Aorta (tissue), 5 donors: ENCODE measurements at regions not wholly inside any gene's neighbourhood (a gene's known extent, or its start where the extent isn't known, plus 50 kb on each side); places are given as distances from the start of the nearest gene placed in this dataset.

Experiments
- ATAC-seq: fragments of 200-7000 bp; cut with Tn5 transposase; one replicate; pipeline ENCODE4 v1.9.1; 2022; ENCODE audit warnings: moderate library complexity; ENCODE audit not compliant: low FRiP score
- DNase-seq, 2 donors: peaks; one replicate each; pipeline ENCODE4 v3.0.0-alpha.2; 2020
- H3K27ac ChIP-seq, 2 donors: one replicate each; pipeline ENCODE4 v1.5.1; 2013; ENCODE audit warnings: low read length in 2 of 2, mild to moderate bottlenecking in 2 of 2, moderate library complexity in 2 of 2, control low read depth in 1 of 2, inconsistent platforms in 1 of 2, low read depth in 1 of 2
- H3K27me3 ChIP-seq, 2 donors: one replicate each; pipeline ENCODE4 v1.6.1; 2013; ENCODE audit warnings: control low read depth in 1 of 2, low read length in 1 of 2, mild to moderate bottlenecking in 1 of 2, moderate library complexity in 1 of 2; ENCODE audit not compliant: insufficient read depth in 2 of 2, control insufficient read depth in 1 of 2
- H3K36me3 ChIP-seq, 2 donors: one replicate each; pipeline ENCODE4 v1.6.1; 2013; ENCODE audit warnings: control low read depth in 1 of 2, low read length in 1 of 2, mild to moderate bottlenecking in 1 of 2; ENCODE audit not compliant: insufficient read depth in 2 of 2, control insufficient read depth in 1 of 2
- H3K4me1 ChIP-seq, 2 donors: one replicate each; pipeline ENCODE4 v1.6.1; 2013; ENCODE audit warnings: low read length in 2 of 2, control low read depth in 1 of 2, mild to moderate bottlenecking in 1 of 2, moderate library complexity in 1 of 2; ENCODE audit not compliant: insufficient read depth in 2 of 2, control insufficient read depth in 1 of 2
- H3K4me3 ChIP-seq, 2 donors: one replicate each; pipeline ENCODE4 v1.5.1; 2013; ENCODE audit warnings: low read length in 2 of 2, control low read depth in 1 of 2, mild to moderate bottlenecking in 1 of 2
- H3K9me3 ChIP-seq: one replicate; pipeline ENCODE4 v1.6.1; 2013; ENCODE audit warnings: mild to moderate bottlenecking, low read length; ENCODE audit not compliant: control insufficient read depth
- WGBS, 2 donors: extraction: QIAGEN DNeasy Blood & Tissue Kit; methylation state at CpG; one replicate each; pipeline ENCODE4 v1.1.7; 2013; 5-methylcytosine and 5-hydroxymethylcytosine counted together
- intact Hi-C, 2 donors: fragments of 100-400 bp; cut with DNase I; formaldehyde crosslinking; loops; one replicate each; pipeline versions ENCODE4 v1.14.2 to v1.15.0; 2022
- donor health status: healthy with polysubstance abuse.
- donor health status: Bipolar disorder and iron deficiency.
- donor health status: DM: no; HTN: no; CAD: no.
- donor health status: DM: no; HTN: no; CAD: no.
- donor health status: DM: yes; HTN: yes; CAD: no.

DNA sequence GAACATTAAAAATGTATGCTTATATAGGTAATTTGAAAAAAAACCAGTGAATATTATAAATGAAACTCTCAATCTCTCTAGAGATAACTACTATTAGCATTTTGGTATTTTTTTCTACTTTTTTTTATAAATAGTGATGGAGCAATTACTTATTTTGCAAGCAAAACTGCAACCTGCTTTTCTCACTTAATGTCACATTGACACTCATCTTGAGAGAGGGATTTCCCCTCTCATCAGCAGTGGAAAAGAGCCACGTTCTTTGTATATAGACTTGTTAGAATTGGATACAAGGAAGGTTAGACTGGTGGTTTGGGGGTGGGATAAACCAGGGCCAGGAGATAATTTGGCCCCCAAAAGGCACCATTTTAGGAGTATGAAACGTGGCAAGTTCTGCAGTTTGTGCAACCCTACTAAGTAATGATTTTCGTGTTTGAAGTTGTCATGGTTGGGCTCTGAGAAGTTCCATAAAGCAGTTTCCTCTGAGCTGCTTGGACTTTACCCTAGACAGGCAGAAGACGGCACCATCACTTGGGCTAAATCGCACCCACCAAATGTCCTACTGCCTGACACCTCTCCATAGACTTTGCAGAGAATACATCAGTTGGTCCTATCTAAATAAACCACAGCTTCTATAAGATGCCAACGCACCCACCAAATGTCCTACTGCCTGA, 194.0 kb downstream of the ACTR3 start:
- Histone ChIP-seq H3K36me3 (no peaks in the 10 kb centered on the region), H3K27ac (no peak overlapping the region), H3K4me3 (no peak overlapping the region), H3K9me3 (peaks cover 2% of the 10 kb centered on the region), H3K27me3 (no peaks in the 10 kb centered on the region), H3K4me1 (no peaks in the 10 kb centered on the region)
- 63 to 65% methylated on average over 5 of the region's 6 CpGs for WGBS, 2 donors
- no peak for DNase-seq
- intact Hi-C loops: no loop called here
- no peak for ATAC-seq

DNA sequence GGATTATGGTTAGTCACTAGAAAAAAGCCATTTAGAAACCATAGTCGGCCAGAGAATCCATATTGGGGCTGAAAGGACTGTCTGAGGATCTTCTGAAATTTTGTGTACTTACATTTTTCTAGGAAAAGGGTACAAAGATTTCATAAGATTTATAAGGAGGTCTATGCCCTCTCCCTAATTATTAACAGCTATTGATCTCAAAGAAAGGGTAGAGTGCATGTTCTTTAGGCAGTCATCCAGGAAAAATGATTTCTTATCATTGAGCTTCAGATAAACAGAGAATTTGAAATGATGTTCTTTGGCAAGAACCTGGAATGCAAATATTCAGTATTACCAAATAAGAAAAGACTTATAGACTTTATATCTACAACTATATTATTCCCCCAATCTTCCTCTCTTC, 195.3 kb downstream of the ACTR3 start:
- 55 to 61% methylated on average over 1 of the region's 1 CpG for WGBS, 2 donors
- no peak for DNase-seq
- intact Hi-C loops: no loop called here
- H3K36me3 ChIP-seq: no peaks in the 10 kb centered on the region
- H3K4me3 ChIP-seq: no peak overlapping the region
- H3K4me1 ChIP-seq: no peaks in the 10 kb centered on the region
- ATAC-seq: no peak
- no peak overlapping the region for H3K27ac ChIP-seq
- H3K9me3 ChIP-seq: peaks cover 2% of the 10 kb centered on the region
- no peaks in the 10 kb centered on the region for H3K27me3 ChIP-seq

DNA sequence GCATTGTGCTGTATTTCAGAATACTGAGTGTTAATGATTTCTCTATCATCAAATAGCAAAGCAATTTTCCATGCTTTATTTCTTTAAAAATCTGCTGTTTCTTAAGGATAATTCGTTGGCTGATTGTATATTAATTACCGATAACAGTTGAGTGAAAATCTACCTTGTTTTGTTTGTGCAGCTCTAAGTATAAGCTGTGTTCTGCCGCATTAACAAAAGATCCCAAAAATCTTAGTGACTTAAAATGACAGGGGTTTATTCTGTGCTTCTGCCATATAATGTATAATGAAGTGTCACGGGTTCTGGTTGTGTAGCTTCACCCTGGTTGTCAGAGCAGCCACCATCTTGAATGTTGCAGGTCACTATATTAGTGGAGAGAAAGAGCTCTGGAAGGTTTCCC, 196.1 kb downstream of the ACTR3 start:
- intact Hi-C loops: no loop called here
- Histone ChIP-seq H3K4me1 (no peaks in the 10 kb centered on the region), H3K36me3 (no peaks in the 10 kb centered on the region), H3K27ac (no peak overlapping the region), H3K27me3 (no peaks in the 10 kb centered on the region), H3K9me3 (peaks cover 2% of the 10 kb centered on the region), H3K4me3 (no peak overlapping the region)
- no peak for DNase-seq
- no peak for ATAC-seq
- 85% methylated on average over 4 of the region's 4 CpGs for WGBS, 2 donors

DNA sequence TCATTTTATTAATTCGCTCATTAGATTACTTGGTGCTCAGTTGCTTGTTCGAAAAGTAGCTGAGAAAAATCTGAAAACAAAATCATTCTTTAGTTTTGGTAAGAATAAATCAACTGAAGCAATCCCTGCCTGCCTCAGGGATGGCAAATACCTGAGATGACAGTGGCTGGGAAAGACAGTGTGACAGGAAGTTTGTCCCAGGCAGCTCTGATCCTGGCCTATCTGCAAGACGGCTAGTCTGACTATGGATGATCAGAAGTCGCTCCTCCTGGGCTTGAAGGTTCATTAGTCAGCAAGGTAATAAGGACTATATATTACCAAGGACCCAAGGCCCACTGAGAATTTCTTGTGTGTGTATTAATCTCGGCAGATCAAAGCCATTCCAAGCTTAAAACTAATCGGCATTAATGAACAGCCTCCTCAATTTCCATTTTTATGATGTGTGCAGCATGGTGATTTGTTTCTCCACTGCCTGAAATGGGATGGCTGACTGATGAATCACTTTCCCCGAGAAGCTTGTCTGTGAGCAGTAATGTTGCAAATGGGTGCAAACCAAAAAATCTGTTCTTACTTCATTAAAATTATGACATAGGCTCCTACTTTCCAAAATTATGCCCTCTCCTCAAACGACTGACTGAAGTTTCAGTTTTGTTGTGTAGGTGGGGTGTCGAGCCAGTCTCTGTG, 199.9 kb downstream of the ACTR3 start:
- Histone ChIP-seq H3K36me3 (no peaks in the 10 kb centered on the region), H3K4me3 (no peak overlapping the region), H3K4me1 (no peaks in the 10 kb centered on the region), H3K27me3 (no peaks in the 10 kb centered on the region), H3K27ac (no peak overlapping the region), H3K9me3 (peaks cover 1% of the 10 kb centered on the region)
- no peak for DNase-seq
- 72% methylated on average over 9 of the region's 9 CpGs for WGBS, 2 donors
- ATAC-seq: no peak
- intact Hi-C loops: no loop called here

DNA sequence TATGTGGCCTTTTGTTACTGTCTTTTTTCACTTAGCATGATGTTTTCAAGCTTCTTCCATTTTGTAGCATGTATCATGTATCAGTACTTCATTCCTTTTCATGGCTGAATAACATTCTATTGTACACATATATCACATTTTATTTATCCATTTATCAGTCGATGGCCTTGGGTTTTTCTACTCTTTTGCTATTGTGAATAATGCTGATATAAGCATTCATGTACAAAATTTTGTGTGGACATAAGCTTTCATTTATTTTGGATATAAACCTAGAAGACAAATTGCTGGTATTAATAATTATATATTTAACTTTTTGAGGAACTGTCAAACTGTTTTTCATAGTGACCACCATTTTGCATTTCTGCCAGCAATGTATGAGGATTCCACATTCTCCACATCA, 201.1 kb downstream of the ACTR3 start:
- WGBS, 2 donors: 86 to 90% methylated on average over 1 of the region's 1 CpG
- no peak overlapping the region for H3K4me3 ChIP-seq
- DNase-seq: no peak

DNA sequence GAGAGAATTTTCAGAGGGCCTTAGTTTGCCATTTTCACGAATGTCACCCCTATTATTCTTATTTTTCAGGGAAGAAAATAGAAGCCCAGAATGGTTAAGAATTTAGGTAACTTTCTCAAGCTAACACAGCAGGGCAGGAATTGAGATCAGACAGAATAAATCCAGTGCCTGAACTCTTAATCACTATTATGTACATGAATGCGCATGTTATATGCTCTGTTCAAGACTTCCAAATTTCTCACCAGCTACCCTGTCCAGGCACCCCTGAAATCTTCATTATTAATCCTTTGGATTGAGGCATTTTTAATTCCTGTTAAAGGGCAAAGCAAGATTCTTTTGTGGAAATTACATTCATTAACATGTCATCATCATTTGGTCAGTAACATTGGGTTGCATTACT, 218.4 kb downstream of the ACTR3 start:
- Histone ChIP-seq H3K4me1 (peaks cover 0 to 5% of the 10 kb centered on the region in 2 donors), H3K27ac (no peak overlapping the region), H3K4me3 (no peak overlapping the region), H3K36me3 (no peaks in the 10 kb centered on the region), H3K9me3 (no peaks in the 10 kb centered on the region), H3K27me3 (no peaks in the 10 kb centered on the region)
- no peak for DNase-seq
- no peak for ATAC-seq
- intact Hi-C loops: no loop called here
- 87 to 94% methylated on average over 2 of the region's 2 CpGs for WGBS, 2 donors

More for the DNA sequence above, 201.1 kb downstream of the ACTR3 start:
- Histone ChIP-seq H3K36me3 (no peaks in the 10 kb centered on the region), H3K27me3 (no peaks in the 10 kb centered on the region), H3K27ac (no peak overlapping the region), H3K9me3 (peaks cover 1% of the 10 kb centered on the region), H3K4me1 (no peaks in the 10 kb centered on the region)
- ATAC-seq: no peak
- intact Hi-C loops: no loop called here

DNA sequence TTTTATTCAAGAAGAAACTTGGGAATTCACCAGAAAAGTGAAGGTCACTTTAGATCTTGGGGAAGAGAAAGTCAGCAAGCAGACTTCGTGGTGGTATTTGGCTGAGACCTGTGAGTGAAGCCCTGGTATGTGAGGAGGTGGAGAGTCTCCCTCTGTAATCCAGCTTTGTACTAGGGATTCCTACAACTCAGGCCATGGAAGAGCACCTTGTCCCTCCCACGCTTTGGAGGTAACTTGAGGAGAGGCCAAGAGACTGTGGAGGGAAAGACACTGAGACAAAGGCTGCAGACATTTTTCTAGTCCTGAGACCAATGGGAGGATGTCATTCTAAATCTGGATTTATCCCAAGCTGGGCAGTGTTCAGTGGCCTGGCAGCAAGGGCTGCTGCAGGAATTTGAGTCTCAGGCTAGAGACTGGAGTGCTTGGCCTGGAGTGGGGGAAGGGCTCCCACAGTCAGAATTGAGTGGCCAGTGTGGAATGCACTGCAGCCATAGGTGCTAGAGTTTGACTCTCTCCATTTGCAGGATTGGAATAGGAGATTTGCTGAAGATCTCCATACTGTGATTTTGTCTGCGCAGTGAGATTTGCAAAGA, 219.0 kb downstream of the ACTR3 start:
- Histone ChIP-seq H3K27ac (no peak overlapping the region), H3K4me3 (no peak overlapping the region), H3K4me1 (peaks cover 0 to 5% of the 10 kb centered on the region in 2 donors), H3K36me3 (no peaks in the 10 kb centered on the region), H3K9me3 (no peaks in the 10 kb centered on the region), H3K27me3 (no peaks in the 10 kb centered on the region)
- intact Hi-C loops: no loop called here
- ATAC-seq (no peak), DNase-seq (no peak)
- 46 to 49% methylated on average over 3 of the region's 3 CpGs for WGBS, 2 donors

DNA sequence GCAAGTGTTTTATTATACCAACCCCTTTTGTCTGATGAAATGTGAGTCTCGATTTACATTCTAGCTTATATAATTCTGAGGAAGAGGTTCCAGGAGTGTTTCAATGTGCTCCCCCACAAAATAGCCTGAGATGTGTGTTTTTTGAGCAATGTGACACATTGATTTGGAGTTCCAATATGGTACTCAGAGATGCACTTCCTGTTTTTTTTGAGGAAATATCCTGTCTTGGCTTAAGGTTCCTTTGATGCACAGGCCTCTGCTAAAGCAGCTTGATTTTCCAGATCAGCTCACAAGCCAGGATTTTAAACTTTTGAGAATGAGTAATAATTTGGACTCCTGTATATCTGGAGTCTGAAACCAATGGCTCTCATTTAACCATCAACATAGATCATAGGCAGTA, 221.4 kb downstream of the ACTR3 start:
- intact Hi-C loops: no loop called here
- no peak overlapping the region for H3K4me3 ChIP-seq
- WGBS, 2 donors: 93 to 94% methylated on average over 1 of the region's 1 CpG
- no peaks in the 10 kb centered on the region for H3K9me3 ChIP-seq
- no peaks in the 10 kb centered on the region for H3K36me3 ChIP-seq
- peaks cover 0 to 5% of the 10 kb centered on the region in 2 donors for H3K4me1 ChIP-seq
- H3K27me3 ChIP-seq: no peaks in the 10 kb centered on the region
- no peak for DNase-seq
- H3K27ac ChIP-seq: no peak overlapping the region
- ATAC-seq: no peak

DNA sequence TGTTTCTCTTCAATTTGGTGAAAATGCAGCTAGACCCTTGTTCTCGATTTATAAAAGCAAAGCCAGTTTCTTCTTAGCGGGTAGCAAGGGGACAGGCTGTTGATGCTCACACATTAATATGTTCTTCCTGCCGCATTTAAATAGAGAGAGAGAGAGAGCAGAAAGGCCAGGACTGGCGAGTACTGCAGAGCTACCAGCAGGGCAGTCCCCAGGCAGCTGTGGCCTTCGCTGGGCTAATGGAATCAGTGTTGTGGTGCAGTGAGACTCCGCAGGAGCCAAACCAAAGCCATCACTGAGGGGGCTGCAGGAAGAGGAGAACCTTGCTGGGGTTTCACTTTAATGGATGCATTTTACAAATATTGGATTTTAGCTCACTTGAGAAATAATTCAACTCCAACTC, 223.6 kb downstream of the ACTR3 start:
- peaks cover 0 to 2% of the 10 kb centered on the region in 2 donors for H3K27me3 ChIP-seq
- peaks cover 0 to 5% of the 10 kb centered on the region in 2 donors for H3K4me1 ChIP-seq
- WGBS, 2 donors: 80 to 86% methylated on average over 6 of the region's 6 CpGs
- DNase-seq (no peak), ATAC-seq (no peak)
- intact Hi-C loops: no loop called here
- no peaks in the 10 kb centered on the region for H3K9me3 ChIP-seq
- H3K4me3 ChIP-seq: no peak overlapping the region
- H3K36me3 ChIP-seq: no peaks in the 10 kb centered on the region
- no peak overlapping the region for H3K27ac ChIP-seq
